ENCODE measurements at regions not wholly inside any gene's neighbourhood (a gene's known extent, or its start where the extent isn't known, plus 50 kb on each side); places are given as distances from the start of the nearest gene placed in this dataset.

DNA sequence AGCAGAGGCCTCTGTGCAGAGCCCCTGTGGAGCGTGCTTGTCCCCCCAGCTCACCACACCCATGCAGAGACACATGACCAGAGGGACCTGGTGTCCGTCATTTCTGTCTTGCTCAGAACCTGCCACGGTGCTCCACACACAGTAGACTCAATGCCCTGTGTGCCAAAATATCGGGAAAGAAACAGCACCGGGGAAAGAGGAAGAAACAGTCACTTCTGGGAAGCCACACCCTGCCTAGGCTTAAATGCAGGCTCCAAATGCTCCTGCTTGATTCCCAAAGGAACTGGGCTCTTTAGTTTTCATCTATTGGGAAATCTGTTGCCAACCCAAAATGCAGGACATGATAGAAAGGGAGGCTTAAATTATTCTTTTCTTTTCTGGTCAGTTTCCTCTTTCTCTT lies 503.9 kb downstream of the CD83 start:
- DNase-seq (ENCODE audit: low spot score): no peak
- Histone ChIP-seq H3K27ac (no peak overlapping the region), H3K36me3 (replicated peaks; ENCODE audit: insufficient read depth, low read depth) (no peaks in the 10 kb centered on the region), H3K4me1 (ENCODE audit: insufficient read depth) (peaks cover 19% of the 10 kb centered on the region), H3K4me2 (peak overlapping the region; percentile 46), H4K20me1 (ENCODE audit: insufficient read depth, poor library complexity, severe bottlenecking) (no peaks in the 10 kb centered on the region), H3K9me2 (replicated peaks; ENCODE audit: insufficient read depth) (no peaks in the 10 kb centered on the region), H3K79me2 (no peaks in the 10 kb centered on the region), H2AFZ (no peak overlapping the region), H3K9me3 (ENCODE audit: low read depth) (no peaks in the 10 kb centered on the region), H3K4me3 (no peak overlapping the region), H3K27me3 (no peaks in the 10 kb centered on the region)
- TF ChIP-seq, protein P1, sequence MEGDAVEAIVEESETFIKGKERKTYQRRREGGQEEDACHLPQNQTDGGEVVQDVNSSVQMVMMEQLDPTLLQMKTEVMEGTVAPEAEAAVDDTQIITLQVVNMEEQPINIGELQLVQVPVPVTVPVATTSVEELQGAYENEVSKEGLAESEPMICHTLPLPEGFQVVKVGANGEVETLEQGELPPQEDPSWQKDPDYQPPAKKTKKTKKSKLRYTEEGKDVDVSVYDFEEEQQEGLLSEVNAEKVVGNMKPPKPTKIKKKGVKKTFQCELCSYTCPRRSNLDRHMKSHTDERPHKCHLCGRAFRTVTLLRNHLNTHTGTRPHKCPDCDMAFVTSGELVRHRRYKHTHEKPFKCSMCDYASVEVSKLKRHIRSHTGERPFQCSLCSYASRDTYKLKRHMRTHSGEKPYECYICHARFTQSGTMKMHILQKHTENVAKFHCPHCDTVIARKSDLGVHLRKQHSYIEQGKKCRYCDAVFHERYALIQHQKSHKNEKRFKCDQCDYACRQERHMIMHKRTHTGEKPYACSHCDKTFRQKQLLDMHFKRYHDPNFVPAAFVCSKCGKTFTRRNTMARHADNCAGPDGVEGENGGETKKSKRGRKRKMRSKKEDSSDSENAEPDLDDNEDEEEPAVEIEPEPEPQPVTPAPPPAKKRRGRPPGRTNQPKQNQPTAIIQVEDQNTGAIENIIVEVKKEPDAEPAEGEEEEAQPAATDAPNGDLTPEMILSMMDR (IDR thresholded peaks at IDR 0.05; ENCODE audit: poor library complexity): no peak
- 50% methylated on average over 5 of the region's 5 CpGs for WGBS (ENCODE audit: low lambda C conversion rate, missing lambda C conversion rate)

DNA sequence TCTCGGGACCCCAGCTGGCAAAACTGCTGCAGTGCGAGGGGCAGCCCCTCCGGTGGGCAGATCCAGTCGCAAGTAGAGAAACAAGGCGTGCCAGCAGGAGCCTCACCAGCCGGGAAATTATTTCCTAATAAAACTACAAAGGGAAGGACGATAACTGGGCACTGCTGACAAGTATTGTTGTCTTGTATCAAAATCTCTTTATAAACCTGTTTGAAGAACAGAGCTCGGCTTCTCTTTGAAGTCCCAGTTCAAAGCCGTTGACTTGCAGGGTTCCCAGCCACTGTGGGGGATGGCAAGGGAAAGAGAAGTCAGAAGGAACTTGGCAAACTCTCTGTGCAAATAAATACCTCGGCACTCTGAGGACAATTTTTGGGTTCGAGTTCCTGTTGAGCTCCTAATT lies 504.5 kb downstream of the CD83 start:
- Histone ChIP-seq H3K27me3 (no peaks in the 10 kb centered on the region), H3K79me2 (no peaks in the 10 kb centered on the region), H3K9me2 (replicated peaks; ENCODE audit: insufficient read depth) (no peaks in the 10 kb centered on the region), H3K9me3 (ENCODE audit: low read depth) (no peaks in the 10 kb centered on the region), H3K27ac (no peak overlapping the region), H4K20me1 (ENCODE audit: insufficient read depth, poor library complexity, severe bottlenecking) (no peaks in the 10 kb centered on the region), H3K4me1 (ENCODE audit: insufficient read depth) (peaks cover 19% of the 10 kb centered on the region), H2AFZ (no peak overlapping the region), H3K4me2 (peak overlapping the region; percentile 46), H3K36me3 (replicated peaks; ENCODE audit: insufficient read depth, low read depth) (no peaks in the 10 kb centered on the region), H3K4me3 (no peak overlapping the region)
- peak; percentile 25 for DNase-seq (ENCODE audit: low spot score)
- 26% methylated on average over 11 of the region's 11 CpGs for WGBS (ENCODE audit: low lambda C conversion rate, missing lambda C conversion rate)
- TF ChIP-seq EZH2 (IDR thresholded peaks at IDR 0.05; ENCODE audit: borderline replicate concordance) (no peak), EZH2phosphoT487 (IDR thresholded peaks at IDR 0.05; ENCODE audit: low read depth, severe bottlenecking, unreplicated experiment) (no peak)
- TF ChIP-seq, protein P1 (IDR thresholded peaks at IDR 0.05; ENCODE audit: poor library complexity): no peak

DNA sequence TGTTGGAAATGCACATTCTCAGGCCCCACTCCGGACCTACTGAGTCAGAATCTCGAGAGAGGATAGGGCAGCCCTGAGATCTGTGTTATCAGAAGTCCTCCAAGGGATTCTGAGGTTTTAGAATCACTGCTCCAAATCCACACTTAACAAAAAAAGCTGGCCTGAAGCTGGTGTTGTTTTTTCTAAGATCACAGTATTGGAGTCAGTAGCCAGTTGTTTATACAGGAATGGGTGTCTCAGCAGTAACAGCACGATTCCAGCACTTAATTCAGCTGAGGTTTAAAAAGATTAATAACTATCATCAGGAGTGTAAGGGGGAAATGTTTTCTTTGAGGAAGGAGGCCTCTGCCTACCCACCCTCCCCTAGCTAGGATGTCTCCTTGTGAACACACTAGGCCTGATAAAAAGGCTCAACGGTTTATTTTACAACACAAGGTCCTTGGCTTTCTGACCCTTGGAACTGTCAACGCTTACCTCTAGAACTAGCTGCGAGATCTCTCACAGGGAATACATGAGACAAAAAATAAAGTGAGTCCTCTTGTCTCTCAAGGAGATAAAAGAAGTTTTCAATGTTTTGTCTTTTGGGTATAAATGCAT lies 505.4 kb downstream of the CD83 start:
- Histone ChIP-seq H3K9me3 (ENCODE audit: low read depth) (no peaks in the 10 kb centered on the region), H3K4me3 (no peak overlapping the region), H3K27ac (no peak overlapping the region), H3K36me3 (replicated peaks; ENCODE audit: insufficient read depth, low read depth) (no peaks in the 10 kb centered on the region), H3K27me3 (no peaks in the 10 kb centered on the region), H3K4me2 (no peak overlapping the region), H3K79me2 (no peaks in the 10 kb centered on the region), H3K4me1 (ENCODE audit: insufficient read depth) (peaks cover 19% of the 10 kb centered on the region), H2AFZ (no peak overlapping the region), H4K20me1 (ENCODE audit: insufficient read depth, poor library complexity, severe bottlenecking) (no peaks in the 10 kb centered on the region), H3K9me2 (replicated peaks; ENCODE audit: insufficient read depth) (no peaks in the 10 kb centered on the region)
- DNase-seq (ENCODE audit: low spot score): no peak
- TF ChIP-seq, protein P1 (IDR thresholded peaks at IDR 0.05; ENCODE audit: poor library complexity): no peak
- TF ChIP-seq EZH2phosphoT487 (IDR thresholded peaks at IDR 0.05; ENCODE audit: low read depth, severe bottlenecking, unreplicated experiment) (no peak), EZH2 (IDR thresholded peaks at IDR 0.05; ENCODE audit: borderline replicate concordance) (no peak)
- WGBS (ENCODE audit: low lambda C conversion rate, missing lambda C conversion rate): 42% methylated on average over 6 of the region's 6 CpGs
